GM13976 (cell line): ENCODE measurements at regions not wholly inside any gene's neighbourhood (a gene's known extent, or its start where the extent isn't known, plus 50 kb on each side); places are given as distances from the start of the nearest gene placed in this dataset.
"Not testable (repeated sequence)": the region's sequence is repeated elsewhere in the genome, so short reads cannot be mapped to it uniquely, and the experiment has no call there.

ENCODE experiments used
- DNase-seq: peaks from one replicate; pipeline ENCODE4 v3.0.0; 2012; ENCODE audit warnings: low spot score
- in situ Hi-C: fragments of 300-500 bp; cut with MboI; formaldehyde crosslinking; loops from one replicate; pipeline ENCODE4 v1.12.0; 2022; ENCODE audit warnings: low sequenced_read_pairs, mixed read lengths, inconsistent platforms; ENCODE audit not compliant: unreplicated experiment
- TF ChIP-seq, protein P1 (sequence below): IDR thresholded peaks from 2 replicates; pipeline ENCODE4 v1.5.1; 2012; ENCODE audit warnings: borderline replicate concordance, mild to moderate bottlenecking; ENCODE audit not compliant: insufficient read depth; ENCODE audit errors: extremely low read depth, missing control alignments, control extremely low read depth

DNA sequence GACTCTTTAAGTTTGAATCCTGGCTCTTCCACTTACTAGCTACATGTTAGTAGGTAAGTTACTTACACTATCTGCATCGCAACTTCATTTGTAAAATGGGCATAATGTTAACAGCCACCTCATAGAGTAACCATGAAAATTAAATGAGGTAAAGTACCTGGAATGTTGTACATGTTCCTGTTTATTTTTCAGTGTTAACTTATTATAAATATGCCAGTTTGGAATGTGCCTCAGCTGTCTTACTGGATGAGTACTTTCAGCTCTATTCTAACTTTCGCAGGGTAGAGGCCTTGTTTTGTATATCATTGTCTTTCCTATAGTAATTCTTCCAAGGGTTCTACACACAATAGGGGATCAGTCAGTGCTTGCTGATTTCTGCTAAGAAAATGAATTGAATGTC is 167.4 kb downstream of the DUSP10 start:
- no peak for DNase-seq
- in situ Hi-C loops, result no loop called here
- TF ChIP-seq, protein P1, sequence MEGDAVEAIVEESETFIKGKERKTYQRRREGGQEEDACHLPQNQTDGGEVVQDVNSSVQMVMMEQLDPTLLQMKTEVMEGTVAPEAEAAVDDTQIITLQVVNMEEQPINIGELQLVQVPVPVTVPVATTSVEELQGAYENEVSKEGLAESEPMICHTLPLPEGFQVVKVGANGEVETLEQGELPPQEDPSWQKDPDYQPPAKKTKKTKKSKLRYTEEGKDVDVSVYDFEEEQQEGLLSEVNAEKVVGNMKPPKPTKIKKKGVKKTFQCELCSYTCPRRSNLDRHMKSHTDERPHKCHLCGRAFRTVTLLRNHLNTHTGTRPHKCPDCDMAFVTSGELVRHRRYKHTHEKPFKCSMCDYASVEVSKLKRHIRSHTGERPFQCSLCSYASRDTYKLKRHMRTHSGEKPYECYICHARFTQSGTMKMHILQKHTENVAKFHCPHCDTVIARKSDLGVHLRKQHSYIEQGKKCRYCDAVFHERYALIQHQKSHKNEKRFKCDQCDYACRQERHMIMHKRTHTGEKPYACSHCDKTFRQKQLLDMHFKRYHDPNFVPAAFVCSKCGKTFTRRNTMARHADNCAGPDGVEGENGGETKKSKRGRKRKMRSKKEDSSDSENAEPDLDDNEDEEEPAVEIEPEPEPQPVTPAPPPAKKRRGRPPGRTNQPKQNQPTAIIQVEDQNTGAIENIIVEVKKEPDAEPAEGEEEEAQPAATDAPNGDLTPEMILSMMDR, result no peak

DNA sequence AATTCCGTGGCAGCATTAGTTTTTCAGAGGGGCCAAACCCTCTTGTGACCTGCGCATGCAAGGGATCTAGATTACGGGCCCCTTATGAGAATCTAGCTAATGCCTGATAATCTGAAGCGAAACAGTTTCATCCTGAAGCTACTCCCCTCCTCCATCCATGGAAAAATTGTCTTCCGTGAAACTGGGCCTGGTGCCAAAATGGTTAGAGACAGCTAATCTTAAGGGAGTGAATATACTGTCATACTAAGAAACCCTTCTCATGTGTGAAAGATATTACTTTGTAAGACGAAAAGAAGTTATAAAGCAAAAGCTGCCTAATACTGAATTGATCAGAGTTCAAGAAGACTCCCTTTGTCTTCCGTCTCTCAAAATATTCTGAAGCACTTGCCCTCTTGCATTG is 166.3 kb downstream of the DUSP10 start:
- in situ Hi-C loops, result no loop called here
- TF ChIP-seq, protein P1, result no peak
- DNase-seq, result no peak

DNA sequence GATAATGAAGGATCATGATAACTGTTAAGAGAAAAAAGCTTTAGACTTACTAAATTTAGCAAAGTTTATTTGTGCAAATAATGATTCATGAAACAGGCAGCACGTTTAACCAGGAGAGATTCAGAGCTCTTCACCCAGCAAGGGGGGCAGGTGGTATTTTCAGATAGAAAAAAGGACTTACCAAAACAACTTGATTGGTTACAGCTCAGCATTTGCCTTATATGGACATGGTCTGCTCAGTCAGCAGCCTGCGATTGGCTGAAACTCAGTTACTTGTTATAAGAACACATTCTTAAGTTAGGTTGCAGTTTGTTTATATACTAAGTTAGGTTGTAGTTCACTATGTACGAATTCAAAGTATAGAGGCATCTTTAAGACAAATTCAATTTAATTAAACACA is 165.6 kb downstream of the DUSP10 start:
- in situ Hi-C loops, result no loop called here
- no peak for DNase-seq

DNA sequence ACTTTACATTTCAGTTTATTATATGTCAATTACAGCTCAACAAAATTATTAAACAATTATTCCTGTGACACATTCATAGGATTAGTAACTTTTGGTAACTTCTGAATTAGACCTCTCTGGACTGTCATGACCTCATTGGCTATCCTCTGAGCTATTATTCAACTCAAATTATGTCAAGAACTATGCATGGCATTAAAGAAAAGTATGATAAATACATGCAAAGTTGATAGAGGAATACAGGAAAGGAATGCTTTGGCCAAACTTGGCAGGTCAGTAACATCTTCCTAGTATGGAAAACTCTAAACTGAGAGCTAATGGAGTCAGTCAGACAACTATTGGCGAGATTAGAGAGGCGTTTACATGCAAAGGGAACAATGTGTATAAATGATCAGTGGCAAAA is 158.4 kb downstream of the DUSP10 start:
- TF ChIP-seq, protein P1, result no peak
- no peak for DNase-seq
- in situ Hi-C loops, result no loop called here

More for the DNA sequence above, 165.6 kb downstream of the DUSP10 start:
- TF ChIP-seq, protein P1, result no peak

DNA sequence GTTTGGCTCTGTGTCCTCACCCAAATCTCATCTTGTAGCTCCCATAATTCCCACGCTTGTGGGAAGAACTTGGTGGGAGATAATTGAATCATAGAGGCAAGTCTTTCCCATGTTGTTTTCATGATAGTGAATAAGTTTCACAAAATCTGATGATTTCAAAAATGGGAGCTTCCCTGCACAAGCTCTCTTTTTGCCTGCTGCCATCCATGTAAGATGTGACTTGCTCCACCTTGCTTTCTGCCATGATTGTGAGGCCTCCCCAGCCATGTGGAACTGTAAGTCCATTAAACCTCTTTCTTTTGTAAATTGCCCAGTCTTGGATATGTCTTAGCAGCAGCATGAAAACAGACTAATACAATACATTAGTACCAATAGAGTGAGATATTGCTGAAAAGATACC is 154.9 kb downstream of the DUSP10 start:
- DNase-seq, in situ Hi-C loops: not testable (repeated sequence)

DNA sequence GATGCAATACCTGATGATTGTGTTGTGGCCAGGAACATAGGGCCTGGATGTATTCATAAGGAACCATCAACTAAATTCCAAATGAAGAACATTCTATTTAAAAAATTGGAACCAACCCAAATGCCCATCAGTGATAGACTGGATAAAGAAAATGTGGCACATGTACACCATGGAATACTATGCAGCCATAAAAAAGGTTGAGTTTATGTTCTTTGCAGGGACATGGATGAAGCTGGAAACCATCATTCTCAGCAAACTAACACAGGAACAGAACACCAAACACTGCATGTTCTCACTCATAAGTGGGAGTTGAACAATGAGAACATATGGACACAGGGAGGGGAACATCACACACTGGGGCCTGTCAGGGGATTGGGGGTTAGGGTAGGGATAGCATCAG is 150.6 kb downstream of the DUSP10 start:
- DNase-seq, in situ Hi-C loops: not testable (repeated sequence)

DNA sequence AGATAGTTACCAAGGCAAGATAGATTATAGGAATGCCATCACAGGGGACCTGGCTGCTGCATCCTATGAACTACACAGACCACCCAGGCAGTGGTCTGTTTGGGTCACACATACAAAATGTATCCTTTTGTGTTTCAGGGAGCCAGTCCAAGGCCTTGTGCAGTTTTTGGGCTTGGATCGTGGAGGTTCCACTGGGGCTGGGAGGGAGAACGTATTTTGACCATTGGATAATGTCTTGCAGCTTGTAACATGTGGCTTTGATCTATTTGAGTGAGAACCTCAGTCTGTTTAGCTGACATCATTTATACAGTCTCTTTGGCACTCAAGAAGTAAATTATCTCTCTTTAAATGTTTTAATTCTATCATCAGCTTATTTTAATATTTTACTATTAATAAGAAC is 147.3 kb downstream of the DUSP10 start:
- DNase-seq, result no peak
- in situ Hi-C loops, result no loop called here
- TF ChIP-seq, protein P1, result no peak

DNA sequence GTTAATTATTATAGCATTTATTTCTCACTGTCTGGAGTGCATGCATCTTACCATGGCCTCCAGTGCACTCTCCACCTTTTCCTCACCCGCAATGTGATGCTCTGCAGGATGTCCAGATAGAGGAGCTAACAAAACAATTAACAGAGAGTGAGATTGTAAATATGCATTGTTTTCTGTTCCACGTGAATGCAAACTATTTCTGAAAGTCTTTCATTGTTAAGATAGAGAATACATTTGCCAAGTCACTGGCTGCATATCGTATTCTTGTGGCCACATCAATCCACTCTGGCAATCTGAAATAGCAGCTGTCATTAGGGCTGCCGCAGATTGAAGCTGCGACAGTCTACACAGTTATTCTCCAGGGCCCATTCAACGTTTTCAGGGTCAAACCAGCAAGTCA is 143.8 kb downstream of the DUSP10 start:
- in situ Hi-C loops, result no loop called here
- TF ChIP-seq, protein P1, result no peak
- DNase-seq, result no peak
